Mononuclear cell (primary cell): ENCODE measurements at regions not wholly inside any gene's neighbourhood (a gene's known extent, or its start where the extent isn't known, plus 50 kb on each side); places are given as distances from the start of the nearest gene placed in this dataset.

Experiments used
- H3K27me3 ChIP-seq: 2 replicates; pipeline ENCODE4 v1.6.0; 2011; ENCODE audit warnings: low read length, control low read depth; ENCODE audit not compliant: insufficient read depth
- H3K4me1 ChIP-seq: 2 replicates; pipeline ENCODE4 v1.5.1; 2011; ENCODE audit warnings: mild to moderate bottlenecking, low read length, control low read depth; ENCODE audit not compliant: insufficient read depth
- H3K4me3 ChIP-seq: 2 replicates; pipeline ENCODE4 v1.5.1; 2011; ENCODE audit warnings: mild to moderate bottlenecking, low read length, moderate library complexity
- H3K9me3 ChIP-seq: 2 replicates; pipeline ENCODE4 v1.5.1; 2011; ENCODE audit warnings: low read depth, mild to moderate bottlenecking, control low read depth, low read length

GRCh38 chr3:66582721-66583423 lies 82.0 kb upstream of the LRIG1 start:
- H3K27me3 ChIP-seq = peaks cover 55% of the 10 kb centered on the region
- peaks cover 12% of the 10 kb centered on the region for H3K4me1 ChIP-seq
- H3K9me3 ChIP-seq = no peaks in the 10 kb centered on the region
- H3K4me3 ChIP-seq = no peak overlapping the region

DNA sequence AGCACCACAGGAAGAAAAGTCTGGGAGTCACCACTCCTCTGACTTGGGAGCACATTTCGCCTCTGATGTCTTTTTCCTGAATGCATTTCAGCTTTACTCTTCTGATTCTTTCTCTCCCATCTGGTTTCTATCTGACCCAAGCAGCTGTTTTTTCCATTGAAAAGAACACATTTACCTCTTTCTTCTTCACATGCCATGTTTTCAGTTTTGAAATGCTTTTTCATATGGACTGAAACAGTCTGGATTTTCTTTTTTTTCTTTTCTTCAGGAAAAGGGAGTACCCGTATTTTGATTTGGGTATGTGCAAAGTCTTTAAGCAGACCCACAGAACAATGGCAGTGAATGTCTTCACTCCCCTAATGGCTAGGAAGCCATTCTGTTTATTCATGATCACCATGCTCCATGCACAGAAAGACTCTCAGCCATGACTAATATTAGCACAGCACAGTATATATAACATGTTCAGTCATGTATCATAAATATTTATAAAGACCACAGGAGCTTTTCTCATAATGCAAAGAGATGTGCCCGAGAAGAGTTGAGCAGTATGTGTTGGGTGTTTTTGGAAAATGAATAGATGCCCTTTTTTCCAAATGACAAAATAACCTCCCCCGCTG lies 82.7 kb upstream of the LRIG1 start:
- H3K27me3 ChIP-seq = peaks cover 54% of the 10 kb centered on the region
- no peaks in the 10 kb centered on the region for H3K9me3 ChIP-seq
- H3K4me3 ChIP-seq = no peak overlapping the region
- peaks cover 12% of the 10 kb centered on the region for H3K4me1 ChIP-seq

GRCh38 chr3:66585520-66586095 lies 84.8 kb upstream of the LRIG1 start:
- no peaks in the 10 kb centered on the region for H3K9me3 ChIP-seq
- no peak overlapping the region for H3K4me3 ChIP-seq
- H3K27me3 ChIP-seq = peaks cover 45% of the 10 kb centered on the region
- H3K4me1 ChIP-seq = peaks cover 12% of the 10 kb centered on the region

DNA sequence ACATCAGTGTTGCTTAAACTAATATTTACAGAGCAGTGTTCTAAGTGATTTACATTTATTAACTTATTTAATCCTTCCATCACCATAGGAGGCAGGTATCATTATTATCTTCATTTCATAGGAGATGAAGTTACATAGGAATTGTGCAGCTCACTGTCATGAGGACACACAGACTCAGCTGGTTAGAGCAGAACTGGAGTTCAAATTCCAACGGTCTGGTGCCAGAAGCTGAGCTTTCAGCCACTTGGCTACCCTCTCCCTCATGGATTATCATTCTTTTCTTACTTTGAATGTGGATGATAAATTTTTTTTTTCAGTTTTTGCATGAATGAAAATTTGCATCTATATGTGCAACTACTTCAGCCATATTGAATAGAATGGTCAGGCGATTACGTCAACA lies 86.0 kb upstream of the LRIG1 start:
- Histone ChIP-seq H3K9me3 (no peaks in the 10 kb centered on the region), H3K4me1 (peaks cover 12% of the 10 kb centered on the region), H3K4me3 (no peak overlapping the region), H3K27me3 (peaks cover 36% of the 10 kb centered on the region)

DNA sequence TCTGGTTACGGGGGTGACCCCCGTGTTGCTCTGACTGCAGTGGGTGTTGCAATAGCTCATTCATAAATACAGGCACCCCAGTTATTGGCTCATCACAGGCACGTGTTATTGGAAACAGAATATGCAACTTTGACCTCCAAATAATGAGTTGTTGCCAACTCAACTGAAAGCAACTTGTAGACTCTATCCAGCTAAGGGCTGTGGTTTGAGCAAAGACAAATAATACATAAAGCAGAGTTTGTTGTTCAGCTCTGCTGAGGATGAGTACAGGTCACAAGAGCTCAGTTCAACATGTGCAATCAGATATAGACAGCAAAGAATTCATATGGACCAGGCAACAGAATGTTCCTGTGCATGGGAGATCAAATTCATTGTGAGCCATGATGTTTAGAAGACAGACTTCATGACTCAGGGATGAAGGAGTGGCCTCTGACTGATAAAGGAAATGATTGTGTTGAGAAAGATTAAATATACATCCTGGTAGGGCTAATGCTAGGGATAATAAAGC lies 87.6 kb upstream of the LRIG1 start:
- H3K27me3 ChIP-seq = peaks cover 40% of the 10 kb centered on the region

GRCh38 chr3:66592016-66592761 lies 91.4 kb upstream of the LRIG1 start:
- Histone ChIP-seq H3K4me1 (no peaks in the 10 kb centered on the region), H3K27me3 (peaks cover 23% of the 10 kb centered on the region), H3K4me3 (no peak overlapping the region), H3K9me3 (no peaks in the 10 kb centered on the region)

More for the DNA sequence above, 87.6 kb upstream of the LRIG1 start:
- H3K4me3 ChIP-seq = no peak overlapping the region
- peaks cover under 1% of the 10 kb centered on the region for H3K4me1 ChIP-seq
- no peaks in the 10 kb centered on the region for H3K9me3 ChIP-seq

- H3K4me1 ChIP-seq = no peaks in the 10 kb centered on the region
- no peaks in the 10 kb centered on the region for H3K9me3 ChIP-seq
- no peak overlapping the region for H3K4me3 ChIP-seq
- H3K27me3 ChIP-seq = peaks cover 19% of the 10 kb centered on the region
Observed at GRCh38 chr3:66592927-66593625, 92.3 kb upstream of the LRIG1 start.

GRCh38 chr3:66593978-66594377 lies 93.2 kb upstream of the LRIG1 start:
- Histone ChIP-seq H3K27me3 (peaks cover 12% of the 10 kb centered on the region), H3K9me3 (no peaks in the 10 kb centered on the region), H3K4me3 (no peak overlapping the region), H3K4me1 (no peaks in the 10 kb centered on the region)

GRCh38 chr3:66597308-66597863 lies 96.6 kb upstream of the LRIG1 start:
- H3K4me3 ChIP-seq = no peak overlapping the region
- no peaks in the 10 kb centered on the region for H3K4me1 ChIP-seq
- no peaks in the 10 kb centered on the region for H3K9me3 ChIP-seq
- peaks cover 13% of the 10 kb centered on the region for H3K27me3 ChIP-seq

DNA sequence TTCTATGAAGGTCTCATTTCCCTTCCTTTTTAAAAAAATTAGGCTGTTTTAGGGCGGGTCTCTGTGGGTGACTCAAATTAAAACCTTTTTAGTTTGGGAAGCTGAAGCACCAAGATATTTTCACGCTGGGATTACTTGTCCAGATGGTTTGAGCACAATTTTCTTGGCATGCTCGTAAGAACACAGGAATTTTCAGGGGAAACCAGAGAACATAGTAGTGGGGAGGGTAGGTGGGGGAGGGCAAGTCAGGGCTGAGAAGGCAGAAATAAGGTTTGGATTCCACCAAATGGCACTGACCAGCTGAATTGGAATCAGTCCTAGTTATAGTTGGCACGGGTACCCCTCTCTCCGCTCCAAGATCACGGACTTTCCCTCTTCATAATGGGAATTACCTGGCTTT lies 97.3 kb upstream of the LRIG1 start:
- H3K9me3 ChIP-seq = no peaks in the 10 kb centered on the region
- H3K27me3 ChIP-seq = peaks cover 11% of the 10 kb centered on the region
- H3K4me3 ChIP-seq = no peak overlapping the region
- no peaks in the 10 kb centered on the region for H3K4me1 ChIP-seq

DNA sequence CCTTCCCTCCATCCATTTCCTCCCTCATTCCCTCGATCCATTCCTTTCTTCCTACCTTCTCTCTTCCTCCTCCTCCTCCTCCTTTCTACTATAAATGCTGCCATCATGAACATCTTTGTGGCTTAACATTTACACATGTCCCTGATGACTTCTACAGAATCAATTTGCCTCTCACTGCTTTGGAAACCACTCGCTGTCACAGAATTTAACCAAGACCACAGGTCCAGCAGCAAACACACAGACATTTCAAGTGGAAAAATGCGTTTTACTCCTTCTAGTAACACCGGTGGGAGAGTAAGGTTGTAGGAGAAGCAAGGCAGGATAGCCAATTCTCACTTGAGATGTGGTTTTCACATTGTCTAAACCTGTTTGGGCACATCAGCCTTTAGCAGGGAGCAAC lies 101.4 kb upstream of the LRIG1 start:
- no peaks in the 10 kb centered on the region for H3K9me3 ChIP-seq
- no peak overlapping the region for H3K4me3 ChIP-seq
- H3K27me3 ChIP-seq = peaks cover 2% of the 10 kb centered on the region

GRCh38 chr3:66602691-66603090 lies 101.9 kb upstream of the LRIG1 start:
- H3K27me3 ChIP-seq = peaks cover 2% of the 10 kb centered on the region
- no peaks in the 10 kb centered on the region for H3K9me3 ChIP-seq
- H3K4me3 ChIP-seq = no peak overlapping the region
- H3K4me1 ChIP-seq = no peaks in the 10 kb centered on the region

More for the DNA sequence above, 101.4 kb upstream of the LRIG1 start:
- H3K4me1 ChIP-seq = no peaks in the 10 kb centered on the region

- H3K27me3 ChIP-seq = peaks cover 2% of the 10 kb centered on the region
- no peaks in the 10 kb centered on the region for H3K9me3 ChIP-seq
- no peaks in the 10 kb centered on the region for H3K4me1 ChIP-seq
- H3K4me3 ChIP-seq = no peak overlapping the region
Observed at GRCh38 chr3:66603151-66603611, 102.4 kb upstream of the LRIG1 start.

GRCh38 chr3:66604481-66604880 lies 103.7 kb upstream of the LRIG1 start:
- no peaks in the 10 kb centered on the region for H3K9me3 ChIP-seq

More at GRCh38 chr3:66604481-66604880, 103.7 kb upstream of the LRIG1 start:
- Histone ChIP-seq H3K4me1 (no peaks in the 10 kb centered on the region), H3K27me3 (peaks cover 2% of the 10 kb centered on the region), H3K4me3 (no peak overlapping the region)
